ENCODE measurements at regions not wholly inside any gene's neighbourhood (a gene's known extent, or its start where the extent isn't known, plus 50 kb on each side); places are given as distances from the start of the nearest gene placed in this dataset.

- no peak overlapping the region for H3K4me3 ChIP-seq (ENCODE audit: low read depth, low read length)
- no peak for DNase-seq (ENCODE audit: low read depth)
- TF ChIP-seq CTCF (conservative IDR thresholded peaks at IDR 0.05; ENCODE audit: low read depth, low read length) = no peak
These were observed 405.1 kb upstream of the PTGER4 start for GRCh38 chr5:40274568-40274967.

GRCh38 chr5:40273936-40274335 lies 405.8 kb upstream of the PTGER4 start:
- no peak overlapping the region for H3K4me3 ChIP-seq (ENCODE audit: low read depth, low read length)
- no peak for DNase-seq (ENCODE audit: low read depth)
- no peak for TF ChIP-seq CTCF (conservative IDR thresholded peaks at IDR 0.05; ENCODE audit: low read depth, low read length)

- H3K4me3 ChIP-seq (ENCODE audit: low read depth, low read length) = no peak overlapping the region
- no peak for TF ChIP-seq CTCF (conservative IDR thresholded peaks at IDR 0.05; ENCODE audit: low read depth, low read length)
- DNase-seq (ENCODE audit: low read depth) = no peak
These were observed 408.2 kb upstream of the PTGER4 start for GRCh38 chr5:40271476-40271875.

GRCh38 chr5:40270274-40270845 lies 409.4 kb upstream of the PTGER4 start:
- no peak for TF ChIP-seq CTCF (conservative IDR thresholded peaks at IDR 0.05; ENCODE audit: low read depth, low read length)
- no peak for DNase-seq (ENCODE audit: low read depth)
- no peak overlapping the region for H3K4me3 ChIP-seq (ENCODE audit: low read depth, low read length)

GRCh38 chr5:40268088-40268487 lies 411.6 kb upstream of the PTGER4 start:
- no peak for TF ChIP-seq CTCF (conservative IDR thresholded peaks at IDR 0.05; ENCODE audit: low read depth, low read length)

GRCh38 chr5:40266952-40267351 lies 412.8 kb upstream of the PTGER4 start:
- TF ChIP-seq CTCF (conservative IDR thresholded peaks at IDR 0.05; ENCODE audit: low read depth, low read length) = no peak
- DNase-seq (ENCODE audit: low read depth) = no peak
- no peak overlapping the region for H3K4me3 ChIP-seq (ENCODE audit: low read depth, low read length)

More at GRCh38 chr5:40268088-40268487, 411.6 kb upstream of the PTGER4 start:
- DNase-seq (ENCODE audit: low read depth) = no peak
- H3K4me3 ChIP-seq (ENCODE audit: low read depth, low read length) = no peak overlapping the region

- TF ChIP-seq CTCF (conservative IDR thresholded peaks at IDR 0.05; ENCODE audit: low read depth, low read length) = no peak
- no peak overlapping the region for H3K4me3 ChIP-seq (ENCODE audit: low read depth, low read length)
- DNase-seq (ENCODE audit: low read depth) = no peak
These were observed 417.7 kb upstream of the PTGER4 start for GRCh38 chr5:40261984-40262383.

Data from choroid plexus epithelial cell (primary cell).